ENCODE measurements at regions not wholly inside any gene's neighbourhood (a gene's known extent, or its start where the extent isn't known, plus 50 kb on each side); places are given as distances from the start of the nearest gene placed in this dataset.

DNA sequence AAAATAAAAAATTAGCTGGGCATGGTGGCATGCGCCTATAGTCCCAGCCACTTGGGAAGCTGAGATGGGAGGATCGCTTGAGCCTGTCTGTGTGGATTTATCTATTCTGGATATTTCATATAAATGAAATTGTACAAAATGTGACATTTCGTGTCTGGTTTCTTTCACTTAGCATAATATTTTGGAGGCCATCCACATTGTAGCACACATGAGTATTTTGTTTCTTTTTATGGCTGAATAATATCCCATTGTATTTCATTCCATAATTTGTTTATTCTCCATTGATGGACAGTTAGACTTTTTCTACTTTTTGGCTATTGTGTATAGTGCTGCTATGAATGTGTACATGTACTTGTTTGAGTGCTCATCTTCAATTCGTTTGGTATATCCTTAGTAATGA, 52.9 kb upstream of the DYNC1LI1 start:
- Histone ChIP-seq H3K4me2 (ENCODE audit: low read length) (no peak overlapping the region), H2BK120ac (ENCODE audit: insufficient read depth, low read length, poor library complexity) (no peak overlapping the region), H2AFZ (ENCODE audit: insufficient read depth, low read length, poor library complexity) (no peak overlapping the region), H4K12ac (ENCODE audit: low read depth, low read length) (no peak overlapping the region), H3K4me1 (ENCODE audit: control insufficient read depth in 1 of 2, insufficient read depth in 2 of 2, low read length in 2 of 2) (no peaks in the 10 kb centered on the region), H3K4ac (ENCODE audit: low read depth, low read length) (no peak overlapping the region), H3K23ac (ENCODE audit: low read length) (no peak overlapping the region), H2BK12ac (ENCODE audit: low read length) (no peak overlapping the region), H3K9ac (ENCODE audit: low read length) (no peak overlapping the region), H3K9me3 (ENCODE audit: insufficient read depth, low read depth, low read length) (peaks cover 1% of the 10 kb centered on the region), H3K36me3 (ENCODE audit: control insufficient read depth in 1 of 2, insufficient read depth in 2 of 2, low read length in 2 of 2) (no peaks in the 10 kb centered on the region), H3K14ac (ENCODE audit: low read length) (no peak overlapping the region), H2AK5ac (ENCODE audit: low read length) (no peak overlapping the region), H2BK5ac (ENCODE audit: low read depth, low read length, poor library complexity) (no peak overlapping the region), H3K79me1 (ENCODE audit: low read length) (no peaks in the 10 kb centered on the region), H3K27ac (ENCODE audit: low read depth, low read length) (no peak overlapping the region), H4K91ac (ENCODE audit: low read depth, low read length) (no peak overlapping the region), H3K18ac (ENCODE audit: low read length) (no peak overlapping the region), H3K79me2 (ENCODE audit: control insufficient read depth, insufficient read depth, low read length, poor library complexity) (no peaks in the 10 kb centered on the region), H3K27me3 (ENCODE audit: insufficient read depth, low read length) (no peaks in the 10 kb centered on the region), H3K4me3 (ENCODE audit: low read depth, low read length) (no peak overlapping the region), H4K8ac (ENCODE audit: low read depth, low read length) (no peak overlapping the region)
- no CpG with 5 or more reads among the region's 4 CpGs for WGBS (ENCODE audit: extremely low coverage, insufficient coverage, insufficient read length)
- DNase-seq = no peak

DNA sequence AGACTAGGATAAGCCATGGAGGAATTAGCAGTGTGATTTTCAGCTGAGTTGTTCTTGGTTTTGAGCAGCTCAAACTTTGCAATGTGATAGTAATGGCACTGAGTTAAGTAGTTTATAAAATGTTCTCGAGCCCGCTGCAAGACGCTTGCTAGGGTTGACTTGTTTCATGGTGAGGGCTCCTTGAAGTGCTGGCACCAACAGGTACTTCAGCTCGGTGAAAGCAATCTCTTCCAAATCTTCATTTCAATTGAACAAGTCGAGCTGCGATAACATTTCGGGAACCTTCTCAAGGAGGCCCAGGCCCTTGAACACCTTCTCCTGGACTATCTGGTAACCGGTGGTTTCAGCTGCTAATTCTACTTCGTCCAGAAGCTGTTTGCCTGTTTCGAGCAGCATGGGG, 50.8 kb upstream of the DYNC1LI1 start:
- no peak overlapping the region for H4K8ac ChIP-seq (ENCODE audit: low read depth, low read length)
- H4K91ac ChIP-seq (ENCODE audit: low read depth, low read length) = no peak overlapping the region
- no peak overlapping the region for H2BK12ac ChIP-seq (ENCODE audit: low read length)
- H3K14ac ChIP-seq (ENCODE audit: low read length) = no peak overlapping the region
- H3K4ac ChIP-seq (ENCODE audit: low read depth, low read length) = no peak overlapping the region
- no peak overlapping the region for H3K4me2 ChIP-seq (ENCODE audit: low read length)
- H2AK5ac ChIP-seq (ENCODE audit: low read length) = no peak overlapping the region
- no peaks in the 10 kb centered on the region for H3K4me1 ChIP-seq (ENCODE audit: control insufficient read depth in 1 of 2, insufficient read depth in 2 of 2, low read length in 2 of 2)
- no peak overlapping the region for H3K18ac ChIP-seq (ENCODE audit: low read length)
- no peak overlapping the region for H3K27ac ChIP-seq (ENCODE audit: low read depth, low read length)
- WGBS (ENCODE audit: extremely low coverage, insufficient coverage, insufficient read length) = no CpG with 5 or more reads among the region's 10 CpGs
- H2BK5ac ChIP-seq (ENCODE audit: low read depth, low read length, poor library complexity) = no peak overlapping the region
- no peaks in the 10 kb centered on the region for H3K36me3 ChIP-seq (ENCODE audit: control insufficient read depth in 1 of 2, insufficient read depth in 2 of 2, low read length in 2 of 2)
- H3K4me3 ChIP-seq (ENCODE audit: low read depth, low read length) = no peak overlapping the region
- no peak overlapping the region for H3K9ac ChIP-seq (ENCODE audit: low read length)
- H4K12ac ChIP-seq (ENCODE audit: low read depth, low read length) = no peak overlapping the region
- H3K23ac ChIP-seq (ENCODE audit: low read length) = no peak overlapping the region
- no peak overlapping the region for H2AFZ ChIP-seq (ENCODE audit: insufficient read depth, low read length, poor library complexity)
- peaks cover 1% of the 10 kb centered on the region for H3K9me3 ChIP-seq (ENCODE audit: insufficient read depth, low read depth, low read length)
- no peak overlapping the region for H2BK120ac ChIP-seq (ENCODE audit: insufficient read depth, low read length, poor library complexity)
- no peaks in the 10 kb centered on the region for H3K27me3 ChIP-seq (ENCODE audit: insufficient read depth, low read length)
- no peak for DNase-seq
- H3K79me2 ChIP-seq (ENCODE audit: control insufficient read depth, insufficient read depth, low read length, poor library complexity) = no peaks in the 10 kb centered on the region
- no peaks in the 10 kb centered on the region for H3K79me1 ChIP-seq (ENCODE audit: low read length)

DNA sequence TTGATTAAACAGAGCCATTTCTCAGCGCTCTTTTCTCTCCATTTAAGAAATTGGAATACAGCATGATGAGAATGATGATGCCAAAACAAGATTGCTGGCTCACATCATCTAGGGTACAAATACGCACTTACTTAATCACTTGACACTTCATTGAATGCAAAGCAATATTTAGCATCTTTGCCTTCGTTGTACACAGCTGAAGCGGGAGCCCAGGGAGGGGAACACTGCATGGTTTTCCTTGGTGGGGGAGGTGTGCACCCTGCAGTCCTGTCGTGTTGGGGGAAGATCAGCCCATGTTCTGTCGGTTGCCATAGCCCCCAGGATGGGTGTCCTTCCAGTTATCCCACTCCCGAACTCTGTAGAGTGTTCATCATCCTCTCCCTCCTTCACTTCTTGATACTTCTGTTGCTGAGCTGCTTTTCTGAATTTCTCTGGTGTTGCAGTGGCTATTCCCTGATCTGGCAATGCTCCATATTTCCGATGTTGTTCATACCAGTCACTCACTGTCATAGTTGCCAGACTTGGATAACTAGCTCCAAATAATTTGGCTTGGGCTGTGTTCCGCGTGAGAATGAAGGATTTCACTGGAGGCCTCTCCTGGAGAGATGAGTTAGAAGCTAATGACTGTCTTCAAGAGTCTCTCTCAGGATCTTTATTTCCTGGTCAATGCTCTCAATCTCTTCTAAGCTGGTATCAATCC, 50.1 kb upstream of the DYNC1LI1 start:
- no peaks in the 10 kb centered on the region for H3K4me1 ChIP-seq (ENCODE audit: control insufficient read depth in 1 of 2, insufficient read depth in 2 of 2, low read length in 2 of 2)
- H2BK12ac ChIP-seq (ENCODE audit: low read length) = no peak overlapping the region
- H2AFZ ChIP-seq (ENCODE audit: insufficient read depth, low read length, poor library complexity) = no peak overlapping the region
- H3K14ac ChIP-seq (ENCODE audit: low read length) = no peak overlapping the region
- no CpG with 5 or more reads among the region's 10 CpGs for WGBS (ENCODE audit: extremely low coverage, insufficient coverage, insufficient read length)
- H3K9ac ChIP-seq (ENCODE audit: low read length) = no peak overlapping the region
- no peaks in the 10 kb centered on the region for H3K27me3 ChIP-seq (ENCODE audit: insufficient read depth, low read length)
- H3K36me3 ChIP-seq (ENCODE audit: control insufficient read depth in 1 of 2, insufficient read depth in 2 of 2, low read length in 2 of 2) = no peaks in the 10 kb centered on the region
- no peak overlapping the region for H4K91ac ChIP-seq (ENCODE audit: low read depth, low read length)
- H3K4ac ChIP-seq (ENCODE audit: low read depth, low read length) = no peak overlapping the region
- no peak overlapping the region for H3K4me2 ChIP-seq (ENCODE audit: low read length)
- H3K9me3 ChIP-seq (ENCODE audit: insufficient read depth, low read depth, low read length) = peaks cover 1% of the 10 kb centered on the region
- no peak overlapping the region for H4K12ac ChIP-seq (ENCODE audit: low read depth, low read length)
- H3K4me3 ChIP-seq (ENCODE audit: low read depth, low read length) = no peak overlapping the region
- no peaks in the 10 kb centered on the region for H3K79me1 ChIP-seq (ENCODE audit: low read length)
- no peak overlapping the region for H2BK5ac ChIP-seq (ENCODE audit: low read depth, low read length, poor library complexity)
- H3K18ac ChIP-seq (ENCODE audit: low read length) = no peak overlapping the region
- H3K79me2 ChIP-seq (ENCODE audit: control insufficient read depth, insufficient read depth, low read length, poor library complexity) = no peaks in the 10 kb centered on the region
- H3K23ac ChIP-seq (ENCODE audit: low read length) = no peak overlapping the region
- no peak overlapping the region for H3K27ac ChIP-seq (ENCODE audit: low read depth, low read length)
- no peak overlapping the region for H4K8ac ChIP-seq (ENCODE audit: low read depth, low read length)
- H2AK5ac ChIP-seq (ENCODE audit: low read length) = no peak overlapping the region
- no peak overlapping the region for H2BK120ac ChIP-seq (ENCODE audit: insufficient read depth, low read length, poor library complexity)
- DNase-seq = peak; percentile 22 to 76

Data from trophoblast cell (in vitro differentiated cells and primary cell).